HepG2 (cell line): ENCODE measurements at regions not wholly inside any gene's neighbourhood (a gene's known extent, or its start where the extent isn't known, plus 50 kb on each side); places are given as distances from the start of the nearest gene placed in this dataset.

Experiments used
- ATAC-seq: fragments of 200-7000 bp; cut with Tn5 transposase; 3 replicates; pipeline ENCODE4 v1.9.1; 2020; ENCODE audit warnings: mild to moderate bottlenecking, moderate library complexity
- BruUV-seq: library from RNA; stranded (reverse); fragments of 400-500 nt; replicated peaks from 2 replicates; lab custom pipeline; 2021; lab: Mats Ljungman, UMichigan
- CTCF ChIA-PET: fragments of 300-600 bp; formaldehyde crosslinking; extraction: SDS; loops from one replicate; lab custom pipeline; 2021; ENCODE audit warnings: low total read pairs, inconsistent platforms, low intra/inter-chr PET ratio; lab: Yijun Ruan, JAX
- POLR2A ChIA-PET: fragments of 350-600 bp; sonication (Branson Sonifier 250); formaldehyde crosslinking; loops from one replicate; lab custom pipeline; 2020; ENCODE audit warnings: antibody characterized with exemption, inconsistent platforms; lab: Yijun Ruan, JAX
- DNase-seq: peaks from one replicate; pipeline ENCODE4 v3.0.0-alpha.2; 2015; ENCODE audit warnings: low spot score
- FAIRE-seq: peaks from 3 replicates; lab custom pipeline; 2011; peaks lifted over from hg19 to GRCh38; lab: Jason Lieb, UNC
- H2AFZ ChIP-seq: one replicate; pipeline ENCODE4 v1.6.1; 2011; ENCODE audit warnings: low read length, inconsistent platforms
- H3K27ac ChIP-seq: fragments of 300-600 bp; 3 replicates; pipeline ENCODE4 v1.8.0; 2011; ENCODE audit warnings: mixed run types, mild to moderate bottlenecking, mixed read lengths, low read length, inconsistent platforms; ENCODE audit not compliant: insufficient read depth; ENCODE audit errors: extremely low read length
- H3K27me3 ChIP-seq, 2 experiments: fragments of 200-600 bp in 1 of 2; 2 replicates in 1 of 2; 3 replicates in 1 of 2; pipeline versions ENCODE4 v1.6.0 to v1.8.0; 2011; ENCODE audit warnings: low read length in 2 of 2, mild to moderate bottlenecking in 2 of 2, moderate library complexity in 2 of 2, inconsistent platforms in 1 of 2; ENCODE audit not compliant: insufficient read depth in 2 of 2, control insufficient read depth in 1 of 2
- H3K36me3 ChIP-seq, 2 experiments: fragments of 200-600 bp in 1 of 2; replicated peaks in 1 of 2; 2 replicates in 1 of 2; 3 replicates in 1 of 2; pipeline versions ENCODE4 v1.5.1 to v1.8.0; 2011; ENCODE audit warnings: low read length in 2 of 2, inconsistent platforms in 1 of 2; ENCODE audit not compliant: insufficient read depth in 2 of 2, control insufficient read depth in 1 of 2
- H3K4me1 ChIP-seq: 2 replicates; pipeline ENCODE4 v1.5.1; 2012; ENCODE audit warnings: low read length, inconsistent platforms; ENCODE audit not compliant: insufficient read depth
- H3K4me2 ChIP-seq: 2 replicates; pipeline ENCODE4 v1.6.0; 2011; ENCODE audit warnings: low read depth, low read length, inconsistent platforms
- H3K4me3 ChIP-seq, 3 experiments: fragments of 200-600 bp in 1 of 3; sonication (generic), shearing (Covaris generic) in 1 of 3; replicated peaks in 1 of 3; 2 replicates each; pipeline ENCODE4 v1.5.1; 2011 to 2016; ENCODE audit warnings: low read length in 3 of 3, inconsistent platforms in 2 of 3, low read depth in 2 of 3, mild to moderate bottlenecking in 2 of 3, control low read depth in 1 of 3, mixed read lengths in 1 of 3; ENCODE audit not compliant: insufficient read depth in 1 of 3
- H3K79me2 ChIP-seq: one replicate; pipeline ENCODE4 v1.6.1; 2011; ENCODE audit warnings: low read length, inconsistent platforms; ENCODE audit not compliant: insufficient read depth
- H3K9ac ChIP-seq: 2 replicates; pipeline ENCODE4 v1.6.0; 2011; ENCODE audit warnings: mild to moderate bottlenecking, low read depth, low read length, inconsistent platforms; ENCODE audit not compliant: insufficient read depth
- H3K9me3 ChIP-seq: 2 replicates; pipeline ENCODE4 v1.5.1; 2012; ENCODE audit warnings: mild to moderate bottlenecking, low read length
- H4K20me1 ChIP-seq: 2 replicates; pipeline ENCODE4 v1.6.0; 2011; ENCODE audit warnings: inconsistent platforms, mild to moderate bottlenecking, low read length, moderate library complexity; ENCODE audit not compliant: insufficient read depth
- GABPB1 ChIP-seq: IDR thresholded peaks from 2 replicates; pipeline ENCODE4 v1.6.1; 2016; ENCODE audit warnings: mild to moderate bottlenecking, missing genetic modification reagents, moderate library complexity, missing compliant biosample characterization
- HNRNPH1 ChIP-seq: fragments of 200-400 bp; formaldehyde crosslinking; optimal IDR thresholded peaks from 2 replicates; pipeline ENCODE3; 2017; ENCODE audit warnings: mild to moderate bottlenecking, low read depth, low read length
- IRX3 ChIP-seq: sonication (generic); formaldehyde crosslinking; IDR thresholded peaks from 2 replicates; pipeline ENCODE4 v1.8.1; 2023; ENCODE audit warnings: mild to moderate bottlenecking, low read depth, missing genetic modification reagents, borderline replicate concordance
- PCBP2 ChIP-seq: fragments of 200-400 bp; formaldehyde crosslinking; optimal IDR thresholded peaks from 2 replicates; pipeline ENCODE3; 2018; ENCODE audit warnings: low read length, low read depth; ENCODE audit not compliant: poor library complexity, severe bottlenecking
- RCOR2 ChIP-seq: IDR thresholded peaks from 2 replicates; pipeline ENCODE4 v1.6.1; 2016; ENCODE audit warnings: missing biosample characterization, missing genetic modification reagents
- RFXANK ChIP-seq: IDR thresholded peaks from 2 replicates; pipeline ENCODE4 v1.6.1; 2016
- TRIM24 ChIP-seq: sonication (generic); formaldehyde crosslinking; IDR thresholded peaks from 2 replicates; pipeline ENCODE4 v1.8.0; 2022; ENCODE audit warnings: mild to moderate bottlenecking, missing genetic modification reagents
- ZNF251 ChIP-seq: sonication (generic); formaldehyde crosslinking; IDR thresholded peaks from 2 replicates; pipeline ENCODE4 v1.9.0; 2021; ENCODE audit warnings: mild to moderate bottlenecking, missing genetic modification reagents
- WGBS: methylation state at CpG from one replicate; pipeline ENCODE4 v1.1.6; 2017; ENCODE audit warnings: low lambda C conversion rate; 5-methylcytosine and 5-hydroxymethylcytosine counted together
- in situ Hi-C: cut with HindIII; loops from 2 replicates; pipeline ENCODE4 v1.10.0; 2017; ENCODE audit warnings: low pct_unique_long_range_greater_than_20kb; ENCODE audit not compliant: extremely low pct_ligation_motif_present
- intact Hi-C: fragments of 100-400 bp; cut with micrococcal nuclease; formaldehyde crosslinking; loops from one replicate; pipeline ENCODE4 v1.10.0; 2022; ENCODE audit not compliant: unreplicated experiment
- TF ChIP-seq, protein P1 (sequence below): sonication (generic); formaldehyde crosslinking; IDR thresholded peaks from 2 replicates; pipeline ENCODE4 v1.9.0; 2022; ENCODE audit warnings: missing genetic modification reagents, mild to moderate bottlenecking, borderline replicate concordance

DNA sequence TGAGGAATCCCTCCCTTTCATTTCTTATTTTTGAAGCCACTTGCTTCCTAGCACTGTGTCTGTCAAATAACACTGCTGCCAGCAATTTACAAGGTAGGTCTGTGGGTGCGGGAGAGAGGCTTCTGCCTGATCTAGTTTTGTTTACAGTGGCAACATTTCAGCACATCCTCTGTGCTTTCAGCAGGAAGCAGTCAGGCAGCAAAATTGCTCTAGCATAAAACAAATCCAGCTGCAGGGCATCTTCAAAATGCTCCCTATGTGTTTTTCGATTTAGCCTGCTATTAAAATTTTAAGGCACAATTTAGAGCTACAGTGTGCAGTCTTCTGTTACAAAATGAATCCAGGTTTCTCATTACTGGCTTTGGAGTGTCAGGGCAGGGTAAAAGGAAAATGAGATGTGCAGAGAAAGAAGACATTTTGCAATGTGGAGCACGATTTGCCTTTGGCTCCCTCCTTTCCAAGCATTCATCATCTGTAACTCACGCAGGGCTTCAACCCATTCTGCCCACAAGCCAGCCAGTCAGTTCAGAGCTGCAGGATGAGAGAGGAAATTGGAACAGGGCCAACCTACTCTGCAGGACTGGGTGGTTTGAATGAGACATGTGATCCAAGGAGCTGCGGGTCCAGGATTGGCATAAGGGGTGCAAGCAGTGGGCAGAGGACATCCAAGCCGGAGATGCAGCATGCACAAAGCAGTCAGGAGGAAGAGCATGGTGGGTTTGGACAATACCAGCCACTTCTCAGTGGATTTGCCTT lies 143.4 kb upstream of the APC start:
- TF ChIP-seq PCBP2 (no peak), RFXANK (CRISPR knock-in tag) (no peak)
- BruUV-seq, result no TSS peak
- no peak for DNase-seq
- 3% methylated on average over 6 of the region's 6 CpGs for WGBS
- CTCF ChIA-PET, result no interaction called here
- Histone ChIP-seq H3K9ac (no peak overlapping the region), H3K36me3 (no peaks in the 10 kb centered on the region), H3K79me2 (no peaks in the 10 kb centered on the region), H4K20me1 (no peaks in the 10 kb centered on the region), H3K27me3 (no peaks in the 10 kb centered on the region; a peak in 2 of 5 replicates), H3K4me2 (no peak overlapping the region), H3K9me3 (no peaks in the 10 kb centered on the region), H3K27ac (no peak overlapping the region), H2AFZ (no peak overlapping the region), H3K4me3 (no peak overlapping the region), H3K4me1 (no peaks in the 10 kb centered on the region)
- no peak for FAIRE-seq
- ATAC-seq, result no peak
- in situ Hi-C loops, result no loop called here
- POLR2A ChIA-PET, result no interaction called here
- intact Hi-C loops, result no loop called here

DNA sequence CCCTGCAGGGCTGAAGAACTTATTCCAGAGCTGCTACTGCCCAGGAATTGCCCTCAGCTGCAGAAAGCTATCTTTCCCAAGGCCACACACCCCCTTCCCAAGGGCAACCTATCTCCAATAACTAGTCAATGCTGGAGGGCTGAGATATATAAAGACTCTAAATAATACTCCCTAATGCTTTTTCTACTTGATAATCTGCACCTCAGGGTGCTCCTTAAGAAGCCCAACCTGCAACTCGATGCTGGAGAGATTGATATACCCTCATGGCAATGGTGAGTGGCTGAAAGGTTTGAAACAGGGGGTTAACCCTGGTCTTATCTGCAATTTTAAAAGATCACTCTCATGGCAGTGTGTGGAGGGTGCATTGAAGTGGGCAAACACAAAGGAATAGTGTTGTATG lies 142.7 kb upstream of the APC start:
- Histone ChIP-seq H3K36me3 (no peaks in the 10 kb centered on the region), H3K4me1 (no peaks in the 10 kb centered on the region), H2AFZ (no peak overlapping the region), H3K27ac (no peak overlapping the region), H3K9ac (no peak overlapping the region), H4K20me1 (no peaks in the 10 kb centered on the region), H3K9me3 (no peaks in the 10 kb centered on the region), H3K4me3 (no peak overlapping the region), H3K27me3 (no peaks in the 10 kb centered on the region; a peak in 2 of 5 replicates), H3K79me2 (no peaks in the 10 kb centered on the region), H3K4me2 (no peak overlapping the region)
- ATAC-seq (no peak), FAIRE-seq (no peak), DNase-seq (no peak)
- intact Hi-C loops (no loop called here), in situ Hi-C loops (no loop called here)
- WGBS, result 0% methylated on average over 1 of the region's 1 CpG
- BruUV-seq, result no TSS peak
- ChIA-PET CTCF (no interaction called here), POLR2A (no interaction called here)
- no peak for TF ChIP-seq HNRNPH1
- TF ChIP-seq GABPB1 (CRISPR knock-in tag), result no peak
- TF ChIP-seq, protein P1, sequence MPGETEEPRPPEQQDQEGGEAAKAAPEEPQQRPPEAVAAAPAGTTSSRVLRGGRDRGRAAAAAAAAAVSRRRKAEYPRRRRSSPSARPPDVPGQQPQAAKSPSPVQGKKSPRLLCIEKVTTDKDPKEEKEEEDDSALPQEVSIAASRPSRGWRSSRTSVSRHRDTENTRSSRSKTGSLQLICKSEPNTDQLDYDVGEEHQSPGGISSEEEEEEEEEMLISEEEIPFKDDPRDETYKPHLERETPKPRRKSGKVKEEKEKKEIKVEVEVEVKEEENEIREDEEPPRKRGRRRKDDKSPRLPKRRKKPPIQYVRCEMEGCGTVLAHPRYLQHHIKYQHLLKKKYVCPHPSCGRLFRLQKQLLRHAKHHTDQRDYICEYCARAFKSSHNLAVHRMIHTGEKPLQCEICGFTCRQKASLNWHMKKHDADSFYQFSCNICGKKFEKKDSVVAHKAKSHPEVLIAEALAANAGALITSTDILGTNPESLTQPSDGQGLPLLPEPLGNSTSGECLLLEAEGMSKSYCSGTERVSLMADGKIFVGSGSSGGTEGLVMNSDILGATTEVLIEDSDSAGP, result no peak
- TF ChIP-seq RCOR2, result no peak
- no peak for TF ChIP-seq IRX3 (CRISPR knock-in tag)
- no peak for TF ChIP-seq ZNF251
- TF ChIP-seq TRIM24 (CRISPR knock-in tag), result no peak
